Stimulated activated memory B cell treated with anti-CD40 and anti-IgM and Interleukin-4, amounts not matched to agents 10 μg/mL and 1 μg/mL and 100 μg/mL, for 72 hours (primary cell): ENCODE measurements at regions not wholly inside any gene's neighbourhood (a gene's known extent, or its start where the extent isn't known, plus 50 kb on each side); places are given as distances from the start of the nearest gene placed in this dataset.
"Not testable (repeated sequence)": the region's sequence is repeated elsewhere in the genome, so short reads cannot be mapped to it uniquely, and the experiment has no call there.

ENCODE experiments used
- ATAC-seq: fragments of 150-1000 bp; cut with Tn5 transposase; 2 replicates; pipeline ENCODE4 v1.10.0; 2021
- H3K27ac Mint-ChIP-seq: one replicate; pipeline ENCODE4 v1.8.0; 2022; ENCODE audit warnings: mild to moderate bottlenecking, mixed read lengths
- H3K27me3 Mint-ChIP-seq: one replicate; pipeline ENCODE4 v1.8.0; 2022; ENCODE audit warnings: mixed read lengths
- H3K36me3 Mint-ChIP-seq: one replicate; pipeline ENCODE4 v1.8.0; 2022; ENCODE audit warnings: mixed read lengths
- H3K4me1 Mint-ChIP-seq: one replicate; pipeline ENCODE4 v1.8.0; 2022; ENCODE audit warnings: mixed read lengths
- H3K4me3 Mint-ChIP-seq: one replicate; pipeline ENCODE4 v1.8.0; 2022; ENCODE audit warnings: mild to moderate bottlenecking, moderate library complexity, mixed read lengths
- H3K9me3 Mint-ChIP-seq: one replicate; pipeline ENCODE4 v1.8.0; 2022; ENCODE audit warnings: mixed read lengths

DNA sequence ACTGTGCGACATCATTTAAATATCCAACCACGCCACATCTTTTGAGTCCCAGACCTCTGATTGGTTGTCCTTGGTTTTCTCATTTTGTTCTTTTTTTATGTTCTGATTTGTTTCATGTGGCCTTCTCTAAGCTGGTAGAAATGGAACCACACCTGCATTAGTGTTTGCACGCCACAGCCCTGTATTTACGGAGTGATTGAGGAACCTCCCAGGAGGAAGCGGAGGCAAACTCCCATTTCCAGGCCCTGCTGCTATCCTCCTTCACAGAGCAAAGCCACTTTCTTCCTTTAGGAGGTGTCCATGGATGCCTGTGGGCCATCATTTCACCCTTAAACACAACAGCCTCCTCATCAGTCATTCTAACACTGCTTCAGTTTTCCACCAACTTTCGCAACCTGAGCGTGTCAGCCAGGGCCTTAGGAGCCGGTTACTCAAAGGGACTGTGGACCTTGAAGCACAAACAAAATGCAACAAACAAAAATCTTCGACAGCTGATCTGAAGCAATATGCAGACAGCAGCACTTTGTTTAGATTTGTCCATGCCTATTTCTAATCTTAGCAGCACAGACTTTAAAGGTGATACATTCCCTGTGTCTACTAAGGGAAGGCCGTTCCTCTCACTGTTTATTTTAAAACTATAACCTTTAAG, 1258.1 kb upstream of the TMEM132C start:
- H3K4me1 Mint-ChIP-seq: no peaks in the 10 kb centered on the region
- no peak overlapping the region for H3K4me3 Mint-ChIP-seq
- H3K27ac Mint-ChIP-seq: no peak overlapping the region
- no peak for ATAC-seq
- peaks cover 5% of the 10 kb centered on the region for H3K9me3 Mint-ChIP-seq
- H3K27me3 Mint-ChIP-seq: no peaks in the 10 kb centered on the region
- no peaks in the 10 kb centered on the region for H3K36me3 Mint-ChIP-seq

DNA sequence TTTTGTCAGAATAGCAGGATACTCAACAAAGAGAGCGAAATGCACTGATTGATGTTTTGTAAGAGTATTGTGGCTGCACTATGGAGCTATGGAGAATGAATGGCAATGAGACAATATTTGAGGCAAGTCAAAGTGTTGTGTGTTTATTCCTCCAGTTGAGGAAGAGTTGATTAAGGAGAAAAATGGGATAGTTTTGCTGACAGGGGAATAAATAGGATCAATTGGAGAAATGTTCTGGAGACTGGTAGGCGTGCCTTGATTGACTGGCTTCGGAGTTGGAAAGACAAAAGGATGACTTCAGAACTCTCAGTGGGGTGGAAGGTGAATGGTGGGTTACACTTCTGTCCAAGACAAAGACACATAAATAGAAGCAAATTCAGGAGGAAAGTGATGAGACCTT, 1254.9 kb upstream of the TMEM132C start:
- peaks cover 5% of the 10 kb centered on the region for H3K9me3 Mint-ChIP-seq
- H3K27ac Mint-ChIP-seq: no peak overlapping the region
- no peaks in the 10 kb centered on the region for H3K27me3 Mint-ChIP-seq
- H3K36me3 Mint-ChIP-seq: no peaks in the 10 kb centered on the region
- ATAC-seq: no peak
- no peak overlapping the region for H3K4me3 Mint-ChIP-seq
- no peaks in the 10 kb centered on the region for H3K4me1 Mint-ChIP-seq

DNA sequence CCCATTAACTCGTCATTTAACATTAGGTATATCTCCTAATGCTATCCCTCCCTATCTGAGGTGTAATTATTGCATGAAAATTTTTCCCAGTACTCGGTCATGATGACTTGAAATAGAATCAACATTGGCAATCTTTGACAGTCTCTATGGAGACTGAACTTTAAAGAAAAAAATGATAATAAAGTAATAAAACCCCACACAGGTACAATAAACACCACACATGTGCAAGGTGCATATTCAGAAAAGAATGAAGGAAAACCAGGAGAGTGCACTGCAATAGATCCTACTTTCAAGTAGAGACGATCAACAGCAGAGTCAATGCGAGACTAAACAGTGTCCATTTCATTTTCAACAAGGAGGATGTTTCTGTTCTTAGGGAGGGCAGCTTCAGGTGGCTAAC, 1253.8 kb upstream of the TMEM132C start:
- H3K4me3 Mint-ChIP-seq: no peak overlapping the region
- no peak for ATAC-seq
- no peak overlapping the region for H3K27ac Mint-ChIP-seq
- H3K4me1 Mint-ChIP-seq: no peaks in the 10 kb centered on the region
- peaks cover 5% of the 10 kb centered on the region for H3K9me3 Mint-ChIP-seq
- H3K27me3 Mint-ChIP-seq: no peaks in the 10 kb centered on the region
- H3K36me3 Mint-ChIP-seq: no peaks in the 10 kb centered on the region

DNA sequence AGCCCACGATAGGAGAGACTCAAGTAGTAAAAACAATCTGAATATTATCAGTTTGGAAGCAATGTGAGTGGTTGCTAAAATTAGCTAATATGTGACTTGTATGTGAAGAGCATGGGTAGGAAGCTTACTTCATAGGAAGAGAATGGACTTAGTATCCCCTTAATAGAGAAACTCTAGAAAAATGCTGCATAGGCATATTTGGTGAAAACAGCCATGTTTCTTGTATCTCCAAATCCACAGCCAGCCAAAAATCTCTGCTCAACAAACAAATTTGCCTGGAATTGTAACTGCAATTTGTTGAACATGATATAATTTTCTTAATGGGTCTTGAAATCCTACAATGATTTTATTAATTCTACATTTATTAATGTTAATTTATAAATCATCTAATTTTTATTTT, 1252.9 kb upstream of the TMEM132C start:
- no peak overlapping the region for H3K27ac Mint-ChIP-seq
- H3K4me3 Mint-ChIP-seq: no peak overlapping the region
- peaks cover 7% of the 10 kb centered on the region for H3K9me3 Mint-ChIP-seq
- no peak for ATAC-seq
- H3K4me1 Mint-ChIP-seq: no peaks in the 10 kb centered on the region
- H3K27me3 Mint-ChIP-seq: no peaks in the 10 kb centered on the region
- H3K36me3 Mint-ChIP-seq: no peaks in the 10 kb centered on the region

DNA sequence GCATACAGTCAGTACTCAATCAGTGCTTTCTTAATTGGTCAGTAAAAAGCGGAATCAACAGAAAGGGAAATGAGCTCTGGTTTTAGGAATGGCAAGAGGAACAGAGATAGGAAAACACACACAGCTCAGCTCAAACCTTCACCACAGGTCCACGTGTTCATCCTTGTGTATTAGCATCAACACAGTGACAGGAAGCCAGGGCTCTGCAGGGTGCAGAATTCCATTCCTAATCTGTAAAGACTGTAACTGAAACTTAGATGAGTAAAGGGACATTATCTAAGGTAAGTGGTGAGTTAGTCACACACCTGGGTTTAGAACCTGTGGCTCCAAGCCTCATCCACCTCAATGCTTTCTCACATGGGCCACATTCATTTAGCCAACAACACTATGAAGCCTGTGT, 1242.2 kb upstream of the TMEM132C start:
- Mint-ChIP-seq H3K27ac (no peak overlapping the region), H3K4me1 (no peaks in the 10 kb centered on the region), H3K9me3 (no peaks in the 10 kb centered on the region), H3K27me3 (no peaks in the 10 kb centered on the region), H3K4me3 (no peak overlapping the region), H3K36me3 (no peaks in the 10 kb centered on the region)
- no peak for ATAC-seq

DNA sequence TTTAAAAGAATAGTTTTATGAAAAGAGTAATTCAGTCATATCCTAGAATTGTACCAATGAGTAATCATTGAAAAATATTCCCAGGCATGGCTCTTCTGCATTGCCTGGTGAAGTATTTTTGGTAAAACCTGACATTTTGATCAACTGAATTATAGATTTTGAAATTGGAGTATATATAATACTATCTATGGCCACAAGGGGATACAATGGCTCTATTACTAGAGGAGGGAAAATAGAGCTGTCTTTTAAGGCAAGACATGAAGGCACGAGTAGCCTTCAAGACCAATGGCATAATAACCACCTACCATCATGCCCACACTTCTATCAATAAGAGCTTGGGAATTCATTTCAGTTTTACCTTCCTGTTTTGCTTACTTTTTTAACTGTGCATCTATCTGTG, 1241.4 kb upstream of the TMEM132C start:
- no peak for ATAC-seq
- Mint-ChIP-seq H3K36me3 (no peaks in the 10 kb centered on the region), H3K4me1 (no peaks in the 10 kb centered on the region), H3K27me3 (no peaks in the 10 kb centered on the region), H3K4me3 (no peak overlapping the region), H3K9me3 (no peaks in the 10 kb centered on the region), H3K27ac (no peak overlapping the region)

DNA sequence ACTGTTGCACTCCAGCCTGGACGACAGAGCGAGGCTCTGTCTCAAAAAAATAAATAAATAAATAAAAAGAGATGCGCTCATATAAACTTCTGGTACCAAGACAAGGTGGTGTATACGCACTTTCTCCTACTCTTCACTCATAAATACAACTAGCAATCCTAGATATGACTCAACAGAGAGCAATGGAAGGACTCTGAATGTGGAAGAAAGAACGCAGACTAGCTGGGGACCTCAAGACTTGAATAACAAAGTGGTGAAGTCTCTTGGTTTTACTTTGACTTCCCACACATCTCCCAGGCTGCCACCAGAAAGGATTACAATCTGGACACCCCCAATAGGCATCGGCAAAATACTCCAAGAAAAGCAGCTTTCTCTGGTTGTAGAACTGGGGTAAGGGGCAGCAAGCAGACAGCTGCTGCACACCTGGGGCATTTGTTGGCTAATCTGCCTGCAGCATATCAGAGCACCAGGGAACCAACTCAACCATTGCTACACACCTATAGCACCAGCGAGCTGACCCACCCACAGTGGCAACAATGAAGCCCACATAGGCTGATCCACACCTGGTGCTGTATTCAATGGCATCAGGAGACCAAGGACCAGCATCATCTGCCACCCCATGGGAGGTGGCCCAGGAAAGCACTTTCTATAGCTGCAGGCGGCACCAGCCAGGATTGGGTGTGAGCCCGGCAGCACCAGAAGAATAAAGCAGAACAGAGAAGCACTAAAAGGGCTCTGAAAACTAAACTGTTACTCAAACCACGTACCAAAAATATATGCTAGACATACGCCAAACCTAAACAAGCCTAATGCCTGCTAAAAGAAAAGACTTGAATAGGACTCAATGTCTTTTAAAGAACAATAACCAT, 1231.7 kb upstream of the TMEM132C start:
- Mint-ChIP-seq H3K4me3 (no peak overlapping the region), H3K36me3 (no peaks in the 10 kb centered on the region), H3K4me1 (no peaks in the 10 kb centered on the region), H3K27me3 (no peaks in the 10 kb centered on the region), H3K9me3 (peaks cover 9% of the 10 kb centered on the region), H3K27ac (no peak overlapping the region)
- ATAC-seq: no peak

DNA sequence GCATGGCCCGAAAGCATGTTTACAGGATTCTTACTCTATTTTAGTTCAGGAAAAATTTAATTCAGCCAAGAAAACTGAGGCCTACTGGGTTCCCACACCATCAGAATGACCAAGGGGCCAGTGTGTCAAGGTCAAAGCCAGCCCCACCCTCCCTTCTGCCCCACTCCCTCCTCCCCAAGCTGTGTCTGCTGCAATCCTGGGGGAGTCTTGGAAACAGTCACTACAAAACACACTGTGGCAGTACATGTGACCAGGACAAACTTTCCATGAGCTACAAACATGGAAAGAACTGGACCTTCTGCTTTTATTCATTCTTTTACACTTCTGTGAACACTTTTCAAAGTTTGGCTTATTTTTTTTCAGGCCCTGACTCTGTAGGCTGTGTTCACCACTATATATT, 1228.8 kb upstream of the TMEM132C start:
- H3K4me1 Mint-ChIP-seq: peaks cover 6% of the 10 kb centered on the region
- no peaks in the 10 kb centered on the region for H3K36me3 Mint-ChIP-seq
- no peaks in the 10 kb centered on the region for H3K27me3 Mint-ChIP-seq
- H3K9me3 Mint-ChIP-seq: peaks cover 13% of the 10 kb centered on the region
- no peak for ATAC-seq
- no peak overlapping the region for H3K27ac Mint-ChIP-seq
- no peak overlapping the region for H3K4me3 Mint-ChIP-seq

DNA sequence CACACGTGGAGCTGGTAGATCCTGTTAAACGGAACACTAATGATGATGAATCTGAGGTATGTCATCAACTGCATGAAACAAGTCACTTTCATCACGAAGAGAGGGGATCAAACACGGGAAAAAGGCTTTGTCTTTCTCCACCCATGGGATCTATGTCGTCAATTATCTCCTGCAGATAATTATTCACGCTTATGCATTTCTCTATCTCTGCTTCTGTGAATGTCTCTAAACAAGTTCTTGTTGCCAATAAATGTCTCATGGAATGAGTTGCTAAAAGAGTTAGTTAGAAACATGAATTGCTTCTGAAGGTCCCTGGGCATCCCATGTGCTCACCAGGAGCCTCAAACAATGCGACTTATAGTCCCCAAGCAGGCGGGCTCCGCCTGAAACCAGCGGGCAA, 1228.2 kb upstream of the TMEM132C start:
- Mint-ChIP-seq H3K4me1 (peaks cover 6% of the 10 kb centered on the region), H3K4me3 (no peak overlapping the region), H3K36me3 (no peaks in the 10 kb centered on the region), H3K27me3 (no peaks in the 10 kb centered on the region), H3K27ac (no peak overlapping the region), H3K9me3 (peaks cover 15% of the 10 kb centered on the region)
- no peak for ATAC-seq

DNA sequence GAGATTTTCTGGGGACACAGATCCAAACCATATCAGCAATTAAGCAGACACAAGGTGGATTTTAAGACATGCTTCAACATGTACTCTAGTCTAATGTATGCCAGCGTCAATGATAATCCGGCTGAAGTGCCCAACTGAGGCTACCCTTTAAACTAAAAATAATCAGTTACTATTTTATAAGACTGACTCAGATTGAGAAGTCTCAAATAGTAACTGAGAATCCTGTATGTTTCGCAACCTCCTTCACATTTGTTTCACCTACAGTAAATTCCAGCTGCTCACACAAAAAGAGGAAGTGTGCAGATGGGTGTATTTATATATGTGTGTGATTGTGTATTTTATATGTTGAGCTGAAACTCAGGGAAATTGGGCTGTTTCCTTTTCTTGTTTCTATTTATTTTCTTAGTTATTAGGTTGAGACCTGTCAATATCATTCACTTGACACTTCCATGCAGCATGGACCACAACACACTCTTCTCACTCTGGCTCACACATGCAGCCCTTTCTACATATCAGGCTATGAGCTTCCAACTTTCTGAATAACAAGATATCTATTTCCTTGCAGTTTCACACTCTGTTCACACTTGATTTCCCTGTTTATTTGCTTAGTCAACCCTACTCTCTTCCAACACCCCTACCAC, 1224.9 kb upstream of the TMEM132C start:
- no peak overlapping the region for H3K27ac Mint-ChIP-seq
- no peaks in the 10 kb centered on the region for H3K36me3 Mint-ChIP-seq
- H3K4me1 Mint-ChIP-seq: peaks cover 6% of the 10 kb centered on the region
- H3K4me3 Mint-ChIP-seq: no peak overlapping the region
- ATAC-seq: peak; percentile 64
- H3K9me3 Mint-ChIP-seq: peaks cover 10% of the 10 kb centered on the region
- no peaks in the 10 kb centered on the region for H3K27me3 Mint-ChIP-seq

DNA sequence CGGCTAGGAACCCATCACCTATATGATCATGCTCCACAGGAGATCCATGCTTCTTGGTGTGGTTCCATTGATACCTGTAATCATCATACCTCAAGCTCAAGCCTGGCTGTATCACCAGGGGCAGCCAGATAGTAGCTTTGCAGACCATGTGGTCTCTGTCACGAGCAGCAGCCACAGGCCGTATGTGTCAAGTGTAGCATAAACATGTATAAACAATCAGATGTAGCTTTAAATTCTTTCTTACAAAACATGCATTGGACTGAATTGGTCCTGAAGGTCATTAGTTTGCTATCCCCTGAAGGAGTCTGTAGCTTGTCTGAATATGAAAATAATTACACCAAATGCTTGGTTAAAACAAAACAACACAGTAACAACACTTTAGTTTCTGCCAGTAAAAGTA, 1223.2 kb upstream of the TMEM132C start:
- ATAC-seq: no peak
- Mint-ChIP-seq H3K4me1 (peaks cover 6% of the 10 kb centered on the region), H3K36me3 (no peaks in the 10 kb centered on the region), H3K4me3 (no peak overlapping the region), H3K27me3 (no peaks in the 10 kb centered on the region), H3K9me3 (peaks cover 10% of the 10 kb centered on the region), H3K27ac (no peak overlapping the region)

DNA sequence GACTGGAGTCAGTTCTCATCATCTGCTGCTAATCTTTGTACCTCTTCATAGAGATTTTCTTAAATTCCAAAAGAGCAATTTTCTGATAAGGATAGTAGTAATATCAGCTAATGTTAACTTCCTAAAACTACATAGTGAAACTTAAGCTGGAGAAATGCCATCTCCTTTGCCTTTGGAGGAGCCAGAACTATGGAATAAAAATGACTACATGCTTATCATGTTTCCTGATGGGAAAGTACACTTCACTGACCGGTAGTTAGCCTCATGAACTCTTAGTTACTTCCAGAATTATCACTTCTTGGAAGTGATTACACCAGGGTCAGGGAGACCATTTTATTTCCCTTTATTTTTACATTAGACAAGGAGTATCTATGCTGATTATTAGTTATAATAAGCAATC, 1222.1 kb upstream of the TMEM132C start:
- H3K27ac Mint-ChIP-seq: no peak overlapping the region
- no peak for ATAC-seq
- H3K4me3 Mint-ChIP-seq: no peak overlapping the region
- H3K27me3 Mint-ChIP-seq: no peaks in the 10 kb centered on the region
- H3K9me3 Mint-ChIP-seq: peaks cover 8% of the 10 kb centered on the region
- H3K36me3 Mint-ChIP-seq: no peaks in the 10 kb centered on the region
- peaks cover 6% of the 10 kb centered on the region for H3K4me1 Mint-ChIP-seq

DNA sequence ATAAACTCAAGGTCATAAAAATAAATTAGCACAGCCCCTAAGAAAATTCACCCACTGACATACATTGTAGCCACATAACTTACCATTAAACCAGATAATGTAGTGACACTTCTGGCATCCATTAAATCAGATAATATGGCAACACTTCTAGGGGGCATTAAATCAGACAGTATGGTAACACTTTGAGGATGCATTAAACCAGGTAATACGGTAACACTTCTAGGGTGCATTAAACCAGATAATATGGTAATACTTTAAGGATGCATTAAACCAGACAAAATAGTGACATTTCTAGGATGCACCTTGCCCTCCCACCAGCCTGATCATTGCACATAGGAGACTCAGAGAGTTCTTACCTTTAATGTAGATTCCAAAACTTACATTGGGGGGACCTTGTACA, 1220.5 kb upstream of the TMEM132C start:
- no peaks in the 10 kb centered on the region for H3K36me3 Mint-ChIP-seq
- no peaks in the 10 kb centered on the region for H3K27me3 Mint-ChIP-seq
- no peak overlapping the region for H3K4me3 Mint-ChIP-seq
- peaks cover 6% of the 10 kb centered on the region for H3K9me3 Mint-ChIP-seq
- no peak overlapping the region for H3K27ac Mint-ChIP-seq
- H3K4me1 Mint-ChIP-seq: peaks cover 6% of the 10 kb centered on the region
- ATAC-seq: no peak

DNA sequence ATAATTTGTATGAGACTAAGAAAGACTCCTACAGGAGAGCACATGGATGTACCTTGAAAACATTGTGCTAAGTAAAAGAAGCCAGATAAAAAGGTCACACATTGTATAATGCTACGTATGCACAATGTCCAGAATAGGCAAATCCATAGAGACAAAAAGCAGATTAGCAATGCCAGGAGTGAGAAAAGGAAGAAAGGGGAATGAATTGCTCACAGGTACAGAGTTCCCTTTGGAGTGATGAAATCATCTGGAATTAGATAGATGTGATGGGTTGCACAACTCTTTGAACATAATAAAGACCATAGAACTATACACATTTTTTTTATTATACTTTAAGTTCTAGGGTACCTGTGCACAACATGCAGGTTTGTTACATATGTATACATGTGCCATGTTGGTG, 1218.9 kb upstream of the TMEM132C start:
- ATAC-seq: no peak
- Mint-ChIP-seq H3K4me1 (no peaks in the 10 kb centered on the region), H3K36me3 (no peaks in the 10 kb centered on the region), H3K27ac (no peak overlapping the region), H3K27me3 (no peaks in the 10 kb centered on the region), H3K9me3 (peaks cover 3% of the 10 kb centered on the region), H3K4me3 (no peak overlapping the region)

DNA sequence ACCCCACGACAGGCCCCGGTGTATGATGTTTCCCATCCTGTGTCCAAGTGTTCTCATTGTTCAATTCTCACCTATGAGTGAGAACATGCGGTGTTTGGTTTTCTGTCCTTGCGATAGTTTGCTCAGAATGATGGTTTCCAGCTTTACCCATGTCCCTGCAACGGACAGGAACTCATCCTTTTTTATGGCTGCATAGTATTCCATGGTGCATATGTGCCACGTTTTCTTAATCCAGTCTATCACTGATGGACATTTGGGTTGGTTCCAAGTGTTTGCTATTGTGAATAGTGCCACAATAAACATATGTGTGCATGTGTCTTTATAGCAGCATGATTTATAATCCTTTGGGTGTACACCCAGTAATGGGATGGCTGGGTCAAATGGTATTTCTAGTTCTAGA, 1218.4 kb upstream of the TMEM132C start:
- not testable (repeated sequence) for H3K27ac Mint-ChIP-seq, ATAC-seq

DNA sequence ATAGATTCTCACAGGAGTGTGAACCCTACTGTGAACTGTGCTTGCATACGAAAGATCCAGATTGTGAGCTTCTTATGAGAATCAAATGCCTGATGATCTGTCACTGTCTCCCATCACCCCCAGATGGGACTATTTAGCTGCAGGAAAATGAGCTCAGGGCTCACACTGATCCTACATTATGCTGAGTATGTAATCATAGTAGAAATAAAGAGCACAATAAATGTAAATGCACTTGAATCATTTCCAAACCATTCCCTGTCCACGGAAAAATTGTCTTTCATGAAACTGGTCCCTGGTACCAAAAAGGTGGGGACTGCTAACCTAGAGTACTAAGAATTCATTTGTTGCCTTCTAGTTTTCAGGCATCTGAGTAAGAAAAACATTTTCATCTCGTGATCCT, 1215.8 kb upstream of the TMEM132C start:
- Mint-ChIP-seq H3K36me3 (no peaks in the 10 kb centered on the region), H3K4me3 (no peak overlapping the region), H3K4me1 (no peaks in the 10 kb centered on the region), H3K27me3 (no peaks in the 10 kb centered on the region), H3K9me3 (no peaks in the 10 kb centered on the region), H3K27ac (no peak overlapping the region)
- ATAC-seq: no peak

More for the DNA sequence above, 1218.4 kb upstream of the TMEM132C start:
- not testable (repeated sequence) for H3K27me3 Mint-ChIP-seq, H3K9me3 Mint-ChIP-seq, H3K4me3 Mint-ChIP-seq, H3K4me1 Mint-ChIP-seq, H3K36me3 Mint-ChIP-seq
